Neural cell (in vitro differentiated cells): ENCODE measurements at regions not wholly inside any gene's neighbourhood (a gene's known extent, or its start where the extent isn't known, plus 50 kb on each side); places are given as distances from the start of the nearest gene placed in this dataset.

Experiments used
- H2AFZ ChIP-seq: fragments of 200-600, 300-800 bp; sonication (generic), shearing (Covaris generic); 2 replicates; pipeline ENCODE4 v1.6.0; 2014; ENCODE audit warnings: low read depth, mild to moderate bottlenecking, antibody characterized with exemption, low read length, moderate library complexity
- H3F3A ChIP-seq: fragments of 200-600 bp; shearing (Covaris generic); 2 replicates; pipeline ENCODE4 v1.6.1; 2016; ENCODE audit warnings: mild to moderate bottlenecking, moderate library complexity, mixed read lengths, antibody characterized with exemption, low read length; ENCODE audit not compliant: insufficient read depth, poor library complexity, severe bottlenecking
- H3K27ac ChIP-seq: fragments of 200-600, 300-800 bp; sonication (generic), shearing (Covaris generic); 2 replicates; pipeline ENCODE4 v1.5.1; 2014; ENCODE audit warnings: mild to moderate bottlenecking, low read length, moderate library complexity
- H3K27me3 ChIP-seq: fragments of 300-800, 200-600 bp; sonication (generic), shearing (Covaris generic); 2 replicates; pipeline ENCODE4 v1.6.0; 2014; ENCODE audit warnings: mild to moderate bottlenecking, low read depth, low read length, moderate library complexity; ENCODE audit not compliant: insufficient read depth
- H3K36me3 ChIP-seq: fragments of 300-800, 200-600 bp; sonication (generic), shearing (Covaris generic); 2 replicates; pipeline ENCODE4 v1.5.1; 2014; ENCODE audit warnings: mild to moderate bottlenecking, antibody characterized with exemption, low read length, moderate library complexity; ENCODE audit not compliant: insufficient read depth
- H3K4me2 ChIP-seq: fragments of 300-800, 200-600 bp; sonication (generic), shearing (Covaris generic); 2 replicates; pipeline ENCODE4 v1.6.0; 2014; ENCODE audit warnings: mild to moderate bottlenecking, low read length
- H3K4me3 ChIP-seq: fragments of 300-800, 200-600 bp; sonication (generic), shearing (Covaris generic); 2 replicates; pipeline ENCODE4 v1.5.1; 2014; ENCODE audit warnings: mild to moderate bottlenecking, low read length, moderate library complexity
- H3K79me2 ChIP-seq: fragments of 200-600 bp; shearing (Covaris generic); replicated peaks from 2 replicates; pipeline ENCODE4 v1.6.0; 2014; ENCODE audit warnings: mild to moderate bottlenecking, low read length, moderate library complexity; ENCODE audit not compliant: insufficient read depth
- H3K9ac ChIP-seq: fragments of 300-800, 200-600 bp; sonication (generic), shearing (Covaris generic); 2 replicates; pipeline ENCODE4 v1.6.1; 2016; ENCODE audit warnings: mild to moderate bottlenecking, low read length, mixed read lengths
- H3K9me2 ChIP-seq: fragments of 200-600 bp; shearing (Covaris generic); 2 replicates; pipeline ENCODE4 v1.6.1; 2016; ENCODE audit warnings: mild to moderate bottlenecking, low read length, mixed read lengths; ENCODE audit not compliant: insufficient read depth
- H3K9me3 ChIP-seq: fragments of 200-600, 300-800 bp; sonication (generic), shearing (Covaris generic); 2 replicates; pipeline ENCODE4 v1.6.1; 2016; ENCODE audit warnings: mild to moderate bottlenecking, mixed run types, low read length, moderate library complexity, mixed read lengths
- H4K20me1 ChIP-seq: fragments of 200-600 bp; shearing (Covaris generic); 2 replicates; pipeline ENCODE4 v1.6.1; 2016; ENCODE audit warnings: mild to moderate bottlenecking, mixed run types; ENCODE audit not compliant: insufficient read depth
- EP300 ChIP-seq: fragments of 450-650 bp; conservative IDR thresholded peaks from 2 replicates; pipeline ENCODE4 v1.6.1; 2014; ENCODE audit warnings: antibody characterized with exemption, mild to moderate bottlenecking, moderate library complexity; ENCODE audit not compliant: poor library complexity, severe bottlenecking
- EZH2 ChIP-seq: fragments of 200-600, 300-800 bp; shearing (Covaris generic), sonication (generic); IDR thresholded peaks from 2 replicates; pipeline ENCODE4 v1.6.1; 2014; ENCODE audit warnings: antibody characterized with exemption, low read length, borderline replicate concordance, mild to moderate bottlenecking; ENCODE audit not compliant: insufficient read depth, poor library complexity, severe bottlenecking
- MXI1 ChIP-seq: fragments of 450-650 bp; conservative IDR thresholded peaks from 2 replicates; pipeline ENCODE4 v1.6.1; 2014; ENCODE audit warnings: antibody characterized with exemption, mild to moderate bottlenecking; ENCODE audit not compliant: poor library complexity, severe bottlenecking
- POLR2AphosphoS5 ChIP-seq: IDR thresholded peaks from 2 replicates; pipeline ENCODE4 v1.6.1; 2012
- RAD21 ChIP-seq: fragments of 450-650 bp; conservative IDR thresholded peaks from 2 replicates; pipeline ENCODE4 v1.6.1; 2014; ENCODE audit warnings: antibody characterized with exemption, mild to moderate bottlenecking, moderate library complexity
- SMC3 ChIP-seq: fragments of 450-650 bp; conservative IDR thresholded peaks from 2 replicates; pipeline ENCODE4 v1.6.1; 2014; ENCODE audit warnings: antibody characterized with exemption, mild to moderate bottlenecking, moderate library complexity; ENCODE audit not compliant: poor library complexity
- TAF1 ChIP-seq: IDR thresholded peaks from 2 replicates; pipeline ENCODE4 v1.6.1; 2012; ENCODE audit warnings: low read depth
- TF ChIP-seq, protein P1 (sequence below): IDR thresholded peaks from 2 replicates; pipeline ENCODE4 v1.6.1; 2012; ENCODE audit warnings: borderline replicate concordance
- TF ChIP-seq, protein P2 (sequence below): fragments of 450-650 bp; IDR thresholded peaks from 2 replicates; pipeline ENCODE4 v1.5.1; 2014; ENCODE audit warnings: antibody characterized with exemption, mild to moderate bottlenecking, moderate library complexity; ENCODE audit not compliant: poor library complexity, severe bottlenecking

DNA sequence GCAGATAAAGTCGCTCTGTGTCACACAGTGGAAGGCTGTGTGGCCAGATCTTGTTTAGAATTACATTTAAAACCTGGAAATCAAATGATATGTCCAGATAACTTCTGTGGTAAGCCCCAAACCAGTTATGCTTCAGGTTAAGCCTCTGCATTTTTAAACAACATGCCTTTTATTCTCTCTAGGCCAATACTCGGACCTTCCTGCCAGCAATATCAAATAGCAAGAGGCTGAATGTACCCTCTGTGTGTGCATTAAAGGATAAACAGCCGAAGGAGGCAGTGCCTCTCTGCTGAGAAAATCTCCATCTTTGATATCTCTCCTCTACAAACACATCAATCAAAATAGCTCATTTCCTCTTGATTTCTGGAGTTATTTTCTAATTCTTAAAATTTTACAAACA lies 67.1 kb upstream of the TMEM260 start:
- TF ChIP-seq EP300 (no peak), EZH2 (no peak), POLR2AphosphoS5 (no peak), SMC3 (no peak), RAD21 (no peak), MXI1 (no peak), TAF1 (no peak)
- TF ChIP-seq, protein P1, sequence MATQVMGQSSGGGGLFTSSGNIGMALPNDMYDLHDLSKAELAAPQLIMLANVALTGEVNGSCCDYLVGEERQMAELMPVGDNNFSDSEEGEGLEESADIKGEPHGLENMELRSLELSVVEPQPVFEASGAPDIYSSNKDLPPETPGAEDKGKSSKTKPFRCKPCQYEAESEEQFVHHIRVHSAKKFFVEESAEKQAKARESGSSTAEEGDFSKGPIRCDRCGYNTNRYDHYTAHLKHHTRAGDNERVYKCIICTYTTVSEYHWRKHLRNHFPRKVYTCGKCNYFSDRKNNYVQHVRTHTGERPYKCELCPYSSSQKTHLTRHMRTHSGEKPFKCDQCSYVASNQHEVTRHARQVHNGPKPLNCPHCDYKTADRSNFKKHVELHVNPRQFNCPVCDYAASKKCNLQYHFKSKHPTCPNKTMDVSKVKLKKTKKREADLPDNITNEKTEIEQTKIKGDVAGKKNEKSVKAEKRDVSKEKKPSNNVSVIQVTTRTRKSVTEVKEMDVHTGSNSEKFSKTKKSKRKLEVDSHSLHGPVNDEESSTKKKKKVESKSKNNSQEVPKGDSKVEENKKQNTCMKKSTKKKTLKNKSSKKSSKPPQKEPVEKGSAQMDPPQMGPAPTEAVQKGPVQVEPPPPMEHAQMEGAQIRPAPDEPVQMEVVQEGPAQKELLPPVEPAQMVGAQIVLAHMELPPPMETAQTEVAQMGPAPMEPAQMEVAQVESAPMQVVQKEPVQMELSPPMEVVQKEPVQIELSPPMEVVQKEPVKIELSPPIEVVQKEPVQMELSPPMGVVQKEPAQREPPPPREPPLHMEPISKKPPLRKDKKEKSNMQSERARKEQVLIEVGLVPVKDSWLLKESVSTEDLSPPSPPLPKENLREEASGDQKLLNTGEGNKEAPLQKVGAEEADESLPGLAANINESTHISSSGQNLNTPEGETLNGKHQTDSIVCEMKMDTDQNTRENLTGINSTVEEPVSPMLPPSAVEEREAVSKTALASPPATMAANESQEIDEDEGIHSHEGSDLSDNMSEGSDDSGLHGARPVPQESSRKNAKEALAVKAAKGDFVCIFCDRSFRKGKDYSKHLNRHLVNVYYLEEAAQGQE = no peak
- TF ChIP-seq, protein P2, sequence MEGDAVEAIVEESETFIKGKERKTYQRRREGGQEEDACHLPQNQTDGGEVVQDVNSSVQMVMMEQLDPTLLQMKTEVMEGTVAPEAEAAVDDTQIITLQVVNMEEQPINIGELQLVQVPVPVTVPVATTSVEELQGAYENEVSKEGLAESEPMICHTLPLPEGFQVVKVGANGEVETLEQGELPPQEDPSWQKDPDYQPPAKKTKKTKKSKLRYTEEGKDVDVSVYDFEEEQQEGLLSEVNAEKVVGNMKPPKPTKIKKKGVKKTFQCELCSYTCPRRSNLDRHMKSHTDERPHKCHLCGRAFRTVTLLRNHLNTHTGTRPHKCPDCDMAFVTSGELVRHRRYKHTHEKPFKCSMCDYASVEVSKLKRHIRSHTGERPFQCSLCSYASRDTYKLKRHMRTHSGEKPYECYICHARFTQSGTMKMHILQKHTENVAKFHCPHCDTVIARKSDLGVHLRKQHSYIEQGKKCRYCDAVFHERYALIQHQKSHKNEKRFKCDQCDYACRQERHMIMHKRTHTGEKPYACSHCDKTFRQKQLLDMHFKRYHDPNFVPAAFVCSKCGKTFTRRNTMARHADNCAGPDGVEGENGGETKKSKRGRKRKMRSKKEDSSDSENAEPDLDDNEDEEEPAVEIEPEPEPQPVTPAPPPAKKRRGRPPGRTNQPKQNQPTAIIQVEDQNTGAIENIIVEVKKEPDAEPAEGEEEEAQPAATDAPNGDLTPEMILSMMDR = no peak
- Histone ChIP-seq H3K36me3 (no peaks in the 10 kb centered on the region), H3F3A (no peaks in the 10 kb centered on the region), H3K9me2 (no peaks in the 10 kb centered on the region), H3K27ac (no peak overlapping the region), H3K79me2 (no peaks in the 10 kb centered on the region), H3K27me3 (no peaks in the 10 kb centered on the region), H4K20me1 (no peaks in the 10 kb centered on the region), H3K9me3 (no peaks in the 10 kb centered on the region), H3K9ac (no peak overlapping the region), H3K4me2 (no peak overlapping the region), H3K4me3 (no peak overlapping the region), H2AFZ (no peak overlapping the region)

DNA sequence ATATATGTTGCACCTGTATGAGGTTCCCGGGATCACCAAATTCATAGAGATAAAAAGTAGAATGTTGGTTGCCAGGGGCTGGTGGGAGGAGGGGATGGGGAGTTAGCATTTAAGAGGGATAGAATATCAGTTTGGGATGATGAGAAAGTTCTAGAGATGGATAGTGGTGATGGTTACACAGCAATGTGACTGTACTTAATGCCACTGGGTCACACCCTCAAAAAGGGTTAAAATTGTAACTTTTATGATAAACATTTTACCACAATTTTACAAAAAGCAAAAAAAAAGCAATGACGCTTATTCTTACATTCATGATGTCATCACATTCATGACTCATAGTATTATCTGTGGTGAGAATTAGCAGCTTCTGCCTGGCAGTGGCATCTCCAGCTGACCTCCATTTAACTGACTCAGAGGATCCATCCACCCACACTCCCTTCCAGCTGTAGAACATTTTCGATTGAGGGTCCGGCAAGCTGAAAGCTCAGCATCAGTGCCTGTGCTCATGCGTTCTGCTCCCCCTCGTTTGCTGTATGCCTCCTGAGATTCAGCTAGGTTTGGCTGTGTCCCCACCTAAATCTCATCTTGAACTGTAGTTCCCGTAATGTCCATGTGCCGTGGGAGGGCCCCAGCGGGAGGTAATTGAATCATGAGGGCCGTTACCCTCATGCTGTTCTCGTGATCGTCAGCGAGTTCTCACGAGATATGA lies 64.8 kb upstream of the TMEM260 start:
- H3K79me2 ChIP-seq = no peaks in the 10 kb centered on the region
- no peaks in the 10 kb centered on the region for H4K20me1 ChIP-seq
- H3K9me2 ChIP-seq = no peaks in the 10 kb centered on the region
- H3K27me3 ChIP-seq = no peaks in the 10 kb centered on the region
- no peak overlapping the region for H3K27ac ChIP-seq
- no peaks in the 10 kb centered on the region for H3F3A ChIP-seq
- TF ChIP-seq SMC3 (no peak), MXI1 (no peak), EP300 (no peak), POLR2AphosphoS5 (no peak), RAD21 (no peak), TAF1 (no peak), EZH2 (no peak)
- TF ChIP-seq, protein P1 = no peak
- TF ChIP-seq, protein P2 = no peak
- no peak overlapping the region for H2AFZ ChIP-seq
- no peaks in the 10 kb centered on the region for H3K36me3 ChIP-seq
- H3K4me3 ChIP-seq = no peak overlapping the region
- no peaks in the 10 kb centered on the region for H3K9me3 ChIP-seq
- no peak overlapping the region for H3K4me2 ChIP-seq
- no peak overlapping the region for H3K9ac ChIP-seq
